ENCODE measurements at regions not wholly inside any gene's neighbourhood (a gene's known extent, or its start where the extent isn't known, plus 50 kb on each side); places are given as distances from the start of the nearest gene placed in this dataset.

DNA sequence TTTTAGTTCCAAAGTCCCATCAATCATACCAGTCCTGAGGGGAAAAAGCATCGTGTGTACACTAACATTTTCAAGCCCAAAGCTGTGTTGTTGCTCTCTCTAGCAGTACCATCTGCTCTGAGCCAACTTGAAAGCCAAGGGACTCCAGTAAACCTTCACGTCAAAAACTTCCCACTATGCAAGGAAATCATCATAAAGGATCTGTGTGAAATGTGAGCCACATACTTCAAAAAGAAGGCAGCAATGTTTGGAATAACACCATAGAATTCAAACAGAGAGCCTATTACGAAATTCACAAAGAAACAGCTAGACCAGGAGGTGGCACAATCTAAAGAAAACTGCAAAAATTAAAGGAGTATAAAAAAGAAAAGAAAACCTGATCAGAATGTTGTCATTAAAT is 399.8 kb upstream of the EPHA7 start:
- peak overlapping the region; percentile 11 for H3K4me2 ChIP-seq (ENCODE audit: low read length)
- H3K4me1 Mint-ChIP-seq (ENCODE audit: low read depth, unreplicated experiment) = no peaks in the 10 kb centered on the region
- no peak overlapping the region for H3K27ac ChIP-seq (ENCODE audit: low read depth, low read length)
- H3K4me3 ChIP-seq (ENCODE audit: insufficient read depth, low read depth, low read length) = no peak overlapping the region
- DNase-seq (ENCODE audit: low read depth) = no peak
- TF ChIP-seq, protein P1, sequence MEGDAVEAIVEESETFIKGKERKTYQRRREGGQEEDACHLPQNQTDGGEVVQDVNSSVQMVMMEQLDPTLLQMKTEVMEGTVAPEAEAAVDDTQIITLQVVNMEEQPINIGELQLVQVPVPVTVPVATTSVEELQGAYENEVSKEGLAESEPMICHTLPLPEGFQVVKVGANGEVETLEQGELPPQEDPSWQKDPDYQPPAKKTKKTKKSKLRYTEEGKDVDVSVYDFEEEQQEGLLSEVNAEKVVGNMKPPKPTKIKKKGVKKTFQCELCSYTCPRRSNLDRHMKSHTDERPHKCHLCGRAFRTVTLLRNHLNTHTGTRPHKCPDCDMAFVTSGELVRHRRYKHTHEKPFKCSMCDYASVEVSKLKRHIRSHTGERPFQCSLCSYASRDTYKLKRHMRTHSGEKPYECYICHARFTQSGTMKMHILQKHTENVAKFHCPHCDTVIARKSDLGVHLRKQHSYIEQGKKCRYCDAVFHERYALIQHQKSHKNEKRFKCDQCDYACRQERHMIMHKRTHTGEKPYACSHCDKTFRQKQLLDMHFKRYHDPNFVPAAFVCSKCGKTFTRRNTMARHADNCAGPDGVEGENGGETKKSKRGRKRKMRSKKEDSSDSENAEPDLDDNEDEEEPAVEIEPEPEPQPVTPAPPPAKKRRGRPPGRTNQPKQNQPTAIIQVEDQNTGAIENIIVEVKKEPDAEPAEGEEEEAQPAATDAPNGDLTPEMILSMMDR (IDR thresholded peaks at IDR 0.05; ENCODE audit: insufficient read depth, low read depth, low read length) = no peak
- no peak for TF ChIP-seq EZH2 (IDR thresholded peaks at IDR 0.05; ENCODE audit: insufficient read depth, low read length)
- H3K36me3 ChIP-seq (ENCODE audit: insufficient read depth, low read length) = no peaks in the 10 kb centered on the region
- H3K9me3 Mint-ChIP-seq (ENCODE audit: unreplicated experiment) = no peaks in the 10 kb centered on the region
- H3K27ac Mint-ChIP-seq (ENCODE audit: unreplicated experiment) = no peak overlapping the region
- H3K36me3 Mint-ChIP-seq (ENCODE audit: low read depth, unreplicated experiment) = no peaks in the 10 kb centered on the region
- H3K27me3 Mint-ChIP-seq (ENCODE audit: low read depth, unreplicated experiment) = no peaks in the 10 kb centered on the region
- no peak overlapping the region for H3K9ac ChIP-seq (ENCODE audit: low read length)
- H3K79me2 ChIP-seq (ENCODE audit: insufficient read depth, low read length) = no peaks in the 10 kb centered on the region
- no peaks in the 10 kb centered on the region for H3K27me3 ChIP-seq (ENCODE audit: insufficient read depth, low read length)
- FAIRE-seq = no peak
- no peak overlapping the region for H3K4me3 Mint-ChIP-seq (ENCODE audit: unreplicated experiment)
- H3K4me1 ChIP-seq (ENCODE audit: insufficient read depth, low read length) = no peaks in the 10 kb centered on the region
- no peaks in the 10 kb centered on the region for H3K9me3 ChIP-seq (ENCODE audit: insufficient read depth, low read depth, low read length)
- no peaks in the 10 kb centered on the region for H4K20me1 ChIP-seq (ENCODE audit: insufficient read depth, low read length)
- H2AFZ ChIP-seq (ENCODE audit: low read depth, low read length) = peak overlapping the region; percentile 23

DNA sequence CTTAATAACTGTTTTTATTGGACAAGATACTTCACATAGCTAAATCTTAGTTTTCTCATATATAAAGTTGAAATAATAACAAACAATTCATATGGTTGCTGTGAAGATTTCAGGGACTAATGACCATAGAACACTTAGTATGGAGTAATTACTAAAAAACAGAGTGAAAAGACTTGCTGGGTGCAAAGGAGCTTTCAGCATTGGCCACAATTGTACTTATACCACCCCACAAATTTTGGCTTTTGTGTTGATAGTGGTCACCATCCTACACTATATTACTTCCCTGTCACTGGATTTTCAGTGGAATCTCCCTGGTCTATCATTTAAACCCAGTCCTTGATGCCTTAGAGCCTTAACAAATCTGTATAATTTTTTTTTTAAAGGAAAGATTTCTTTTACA is 398.6 kb upstream of the EPHA7 start:
- H3K36me3 Mint-ChIP-seq (ENCODE audit: low read depth, unreplicated experiment) = no peaks in the 10 kb centered on the region
- no peak for FAIRE-seq
- no peaks in the 10 kb centered on the region for H3K4me1 Mint-ChIP-seq (ENCODE audit: low read depth, unreplicated experiment)

More for the DNA sequence above, 398.6 kb upstream of the EPHA7 start:
- no peak overlapping the region for H3K4me3 Mint-ChIP-seq (ENCODE audit: unreplicated experiment)
- no peak overlapping the region for H3K4me2 ChIP-seq (ENCODE audit: low read length)
- no peak overlapping the region for H3K27ac ChIP-seq (ENCODE audit: low read depth, low read length)
- H3K27me3 Mint-ChIP-seq (ENCODE audit: low read depth, unreplicated experiment) = no peaks in the 10 kb centered on the region
- no peaks in the 10 kb centered on the region for H4K20me1 ChIP-seq (ENCODE audit: insufficient read depth, low read length)
- TF ChIP-seq EZH2 (IDR thresholded peaks at IDR 0.05; ENCODE audit: insufficient read depth, low read length) = no peak
- TF ChIP-seq, protein P1 (IDR thresholded peaks at IDR 0.05; ENCODE audit: insufficient read depth, low read depth, low read length) = no peak
- no peak overlapping the region for H2AFZ ChIP-seq (ENCODE audit: low read depth, low read length)
- no peak overlapping the region for H3K9ac ChIP-seq (ENCODE audit: low read length)
- no peaks in the 10 kb centered on the region for H3K27me3 ChIP-seq (ENCODE audit: insufficient read depth, low read length)
- no peaks in the 10 kb centered on the region for H3K9me3 Mint-ChIP-seq (ENCODE audit: unreplicated experiment)
- H3K79me2 ChIP-seq (ENCODE audit: insufficient read depth, low read length) = no peaks in the 10 kb centered on the region
- DNase-seq (ENCODE audit: low read depth) = no peak
- no peaks in the 10 kb centered on the region for H3K36me3 ChIP-seq (ENCODE audit: insufficient read depth, low read length)
- H3K4me3 ChIP-seq (ENCODE audit: insufficient read depth, low read depth, low read length) = no peak overlapping the region
- no peaks in the 10 kb centered on the region for H3K9me3 ChIP-seq (ENCODE audit: insufficient read depth, low read depth, low read length)
- H3K4me1 ChIP-seq (ENCODE audit: insufficient read depth, low read length) = no peaks in the 10 kb centered on the region
- H3K27ac Mint-ChIP-seq (ENCODE audit: unreplicated experiment) = no peak overlapping the region

Data from astrocyte (in vitro differentiated cells and primary cell).